Caco-2 (cell line): ENCODE measurements at regions not wholly inside any gene's neighbourhood (a gene's known extent, or its start where the extent isn't known, plus 50 kb on each side); places are given as distances from the start of the nearest gene placed in this dataset.

ENCODE experiments used
- BruUV-seq: library from RNA; stranded (reverse); fragments of 400-500 nt; replicated peaks from 2 replicates; lab custom pipeline; 2021; lab: Mats Ljungman, UMichigan
- CTCF ChIA-PET: fragments of 300-600 bp; sonication (Branson Sonifier 250); formaldehyde crosslinking; loops from one replicate; lab custom pipeline; 2022; ENCODE audit warnings: antibody characterized with exemption; lab: Charles Lee
- POLR2A ChIA-PET: fragments of 300-600 bp; sonication (Branson Sonifier 250); formaldehyde crosslinking; loops from one replicate; lab custom pipeline; 2022; ENCODE audit warnings: antibody characterized with exemption; lab: Charles Lee
- DNase-seq, 2 experiments: peaks; one replicate each; pipeline versions ENCODE4 v3.0.0 to v3.0.0-alpha.2; 2020 to 2022
- H3K27me3 ChIP-seq: replicated peaks from 2 replicates; pipeline ENCODE4 v1.6.0; 2011; ENCODE audit warnings: low read length; ENCODE audit not compliant: control insufficient read depth, insufficient read depth
- H3K36me3 ChIP-seq: 2 replicates; pipeline ENCODE4 v1.5.1; 2011; ENCODE audit warnings: low read length; ENCODE audit not compliant: control insufficient read depth, insufficient read depth
- H3K4me1 ChIP-seq: fragments of 250-450 bp; sonication (Bioruptor Pico); 2 replicates; pipeline ENCODE4 v1.5.1; 2020; ENCODE audit warnings: mild to moderate bottlenecking
- H3K4me3 ChIP-seq: 2 replicates; pipeline ENCODE4 v1.5.1; 2011; ENCODE audit warnings: low read depth, mild to moderate bottlenecking, control low read depth, low read length
- H3K9me3 ChIP-seq: fragments of 250-450 bp; sonication (Bioruptor Pico); 2 replicates; pipeline ENCODE4 v1.5.1; 2020; ENCODE audit warnings: mild to moderate bottlenecking, moderate library complexity
- H3K27ac Mint-ChIP-seq: one replicate; pipeline ENCODE4 v1.8.0; 2022; ENCODE audit warnings: mixed read lengths; ENCODE audit not compliant: unreplicated experiment
- H3K27me3 Mint-ChIP-seq: one replicate; pipeline ENCODE4 v1.8.0; 2022; ENCODE audit warnings: mixed read lengths; ENCODE audit not compliant: insufficient read depth, unreplicated experiment
- H3K36me3 Mint-ChIP-seq: one replicate; pipeline ENCODE4 v1.8.0; 2022; ENCODE audit warnings: mild to moderate bottlenecking, mixed read lengths; ENCODE audit not compliant: insufficient read depth, unreplicated experiment
- H3K4me1 Mint-ChIP-seq: one replicate; pipeline ENCODE4 v1.8.0; 2022; ENCODE audit warnings: low read depth, mixed read lengths; ENCODE audit not compliant: unreplicated experiment
- H3K4me3 Mint-ChIP-seq: one replicate; pipeline ENCODE4 v1.8.0; 2022; ENCODE audit warnings: mild to moderate bottlenecking, moderate library complexity, mixed read lengths; ENCODE audit not compliant: unreplicated experiment
- H3K9me3 Mint-ChIP-seq: one replicate; pipeline ENCODE4 v1.8.0; 2022; ENCODE audit warnings: mixed read lengths; ENCODE audit not compliant: unreplicated experiment
- CTCF ChIP-seq, 2 experiments: fragments of 200-600 bp in 1 of 2; IDR thresholded peaks; 1 replicate in 1 of 2; 2 replicates in 1 of 2; pipeline versions ENCODE4 v1.5.1 to v1.8.0; 2011 to 2022; ENCODE audit warnings: antibody characterized with exemption in 1 of 2, control low read depth in 1 of 2, inconsistent platforms in 1 of 2, low read depth in 1 of 2, low read length in 1 of 2, mild to moderate bottlenecking in 1 of 2, moderate library complexity in 1 of 2; ENCODE audit not compliant: insufficient read depth in 1 of 2, severe bottlenecking in 1 of 2, unreplicated experiment in 1 of 2
- intact Hi-C: fragments of 100-400 bp; cut with micrococcal nuclease; formaldehyde crosslinking; loops from one replicate; pipeline ENCODE4 v1.10.0; 2022; ENCODE audit not compliant: unreplicated experiment

GRCh38 chr2:13135369-13135768 is 418.6 kb downstream of the TRIB2 start:
- Mint-ChIP-seq H3K27me3 (no peaks in the 10 kb centered on the region), H3K36me3 (no peaks in the 10 kb centered on the region), H3K4me1 (no peaks in the 10 kb centered on the region), H3K27ac (no peak overlapping the region), H3K4me3 (no peak overlapping the region), H3K9me3 (no peaks in the 10 kb centered on the region)
- intact Hi-C loops = no loop called here
- no peaks in the 10 kb centered on the region for H3K4me1 ChIP-seq
- no peak overlapping the region for H3K4me3 ChIP-seq
- no peak for DNase-seq
- H3K27me3 ChIP-seq = no peaks in the 10 kb centered on the region
- no TSS peak for BruUV-seq
- TF ChIP-seq CTCF (IDR thresholded peaks at IDR 0.05; ENCODE audit: insufficient read depth in 1 of 2, low read depth in 1 of 2, low read length in 1 of 2, severe bottlenecking in 1 of 2, unreplicated experiment in 1 of 2) = no peak
- POLR2A ChIA-PET = no interaction called here
- no peaks in the 10 kb centered on the region for H3K9me3 ChIP-seq
- no peaks in the 10 kb centered on the region for H3K36me3 ChIP-seq
- CTCF ChIA-PET = no interaction called here

GRCh38 chr2:13135856-13136255 is 419.1 kb downstream of the TRIB2 start:
- H3K27ac Mint-ChIP-seq = no peak overlapping the region
- no peaks in the 10 kb centered on the region for H3K9me3 Mint-ChIP-seq
- H3K4me3 ChIP-seq = no peak overlapping the region

GRCh38 chr2:13137679-13138078 is 420.9 kb downstream of the TRIB2 start:
- POLR2A ChIA-PET = no interaction called here

More at GRCh38 chr2:13135856-13136255, 419.1 kb downstream of the TRIB2 start:
- no TSS peak for BruUV-seq
- H3K4me1 ChIP-seq = no peaks in the 10 kb centered on the region
- H3K9me3 ChIP-seq = no peaks in the 10 kb centered on the region
- Mint-ChIP-seq H3K36me3 (no peaks in the 10 kb centered on the region), H3K4me3 (no peak overlapping the region), H3K27me3 (no peaks in the 10 kb centered on the region), H3K4me1 (no peaks in the 10 kb centered on the region)
- ChIA-PET POLR2A (no interaction called here), CTCF (no interaction called here)
- intact Hi-C loops = no loop called here
- H3K36me3 ChIP-seq = no peaks in the 10 kb centered on the region
- no peak for TF ChIP-seq CTCF (IDR thresholded peaks at IDR 0.05; ENCODE audit: insufficient read depth in 1 of 2, low read depth in 1 of 2, low read length in 1 of 2, severe bottlenecking in 1 of 2, unreplicated experiment in 1 of 2)
- H3K27me3 ChIP-seq = no peaks in the 10 kb centered on the region
- DNase-seq = no peak

More at GRCh38 chr2:13137679-13138078, 420.9 kb downstream of the TRIB2 start:
- CTCF ChIA-PET = no interaction called here
- Histone ChIP-seq H3K27me3 (no peaks in the 10 kb centered on the region), H3K36me3 (no peaks in the 10 kb centered on the region), H3K4me3 (no peak overlapping the region), H3K9me3 (no peaks in the 10 kb centered on the region), H3K4me1 (no peaks in the 10 kb centered on the region)
- Mint-ChIP-seq H3K9me3 (no peaks in the 10 kb centered on the region), H3K27ac (no peak overlapping the region), H3K4me1 (no peaks in the 10 kb centered on the region), H3K27me3 (no peaks in the 10 kb centered on the region), H3K4me3 (no peak overlapping the region), H3K36me3 (no peaks in the 10 kb centered on the region)
- DNase-seq = no peak
- no peak for TF ChIP-seq CTCF (IDR thresholded peaks at IDR 0.05; ENCODE audit: insufficient read depth in 1 of 2, low read depth in 1 of 2, low read length in 1 of 2, severe bottlenecking in 1 of 2, unreplicated experiment in 1 of 2)
- intact Hi-C loops = no loop called here
- BruUV-seq = no TSS peak
